GM23338 (cell line): ENCODE measurements at regions not wholly inside any gene's neighbourhood (a gene's known extent, or its start where the extent isn't known, plus 50 kb on each side); places are given as distances from the start of the nearest gene placed in this dataset.

Source experiments
- ATAC-seq: fragments of 200-7000 bp; cut with Tn5 transposase; 3 replicates; pipeline ENCODE4 v1.9.1; 2020
- DNase-seq: peaks from one replicate; pipeline ENCODE4 v3.0.0-alpha.2; 2015; ENCODE audit warnings: low spot score
- H2AFZ ChIP-seq: fragments of 200-600 bp; sonication (generic); 2 replicates; pipeline ENCODE4 v1.8.0; 2016; ENCODE audit warnings: antibody characterized with exemption, mild to moderate bottlenecking, moderate library complexity
- H3F3A ChIP-seq: fragments of 200-600 bp; sonication (generic); replicated peaks from 2 replicates; pipeline ENCODE4 v1.8.0; 2017; ENCODE audit warnings: antibody characterized with exemption, mixed run types, low read depth
- H3K27ac ChIP-seq: fragments of 200-600 bp; sonication (generic); 2 replicates; pipeline ENCODE4 v1.6.1; 2016; ENCODE audit warnings: low read depth
- H3K27me3 ChIP-seq: fragments of 200-600 bp; sonication (generic); 2 replicates; pipeline ENCODE4 v1.8.0; 2016; ENCODE audit warnings: mild to moderate bottlenecking, mixed run types, moderate library complexity; ENCODE audit not compliant: insufficient read depth
- H3K36me3 ChIP-seq: fragments of 200-600 bp; sonication (generic); 2 replicates; pipeline ENCODE4 v1.8.0; 2016; ENCODE audit warnings: mild to moderate bottlenecking; ENCODE audit not compliant: insufficient read depth
- H3K4me1 ChIP-seq: fragments of 200-600 bp; sonication (generic); 2 replicates; pipeline ENCODE4 v1.8.0; 2016; ENCODE audit warnings: mild to moderate bottlenecking, moderate library complexity; ENCODE audit not compliant: insufficient read depth
- H3K4me2 ChIP-seq: fragments of 200-600 bp; sonication (generic); 2 replicates; pipeline ENCODE4 v1.7.1; 2017; ENCODE audit warnings: mixed run types
- H3K4me3 ChIP-seq: fragments of 200-600 bp; sonication (generic); 2 replicates; pipeline ENCODE4 v1.6.1; 2016; ENCODE audit warnings: mixed run types
- H3K79me2 ChIP-seq: fragments of 200-600 bp; sonication (generic); replicated peaks from 2 replicates; pipeline ENCODE4 v1.8.0; 2017; ENCODE audit warnings: mild to moderate bottlenecking; ENCODE audit not compliant: insufficient read depth
- H3K9me2 ChIP-seq: fragments of 200-600 bp; sonication (generic); 2 replicates; pipeline ENCODE4 v1.8.0; 2017; ENCODE audit not compliant: insufficient read depth
- H4K20me1 ChIP-seq: fragments of 200-600 bp; sonication (generic); replicated peaks from 2 replicates; pipeline ENCODE4 v1.8.0; 2017; ENCODE audit warnings: mild to moderate bottlenecking; ENCODE audit not compliant: insufficient read depth
- H3K27ac Mint-ChIP-seq: 2 replicates; pipeline ENCODE4 v1.8.0; 2020; ENCODE audit warnings: inconsistent platforms, mild to moderate bottlenecking, moderate library complexity, mixed read lengths
- H3K27me3 Mint-ChIP-seq: 3 replicates; pipeline ENCODE4 v1.8.0; 2022; ENCODE audit warnings: low read depth, mild to moderate bottlenecking, moderate library complexity, mixed read lengths, inconsistent platforms; ENCODE audit not compliant: insufficient read depth, poor library complexity
- H3K36me3 Mint-ChIP-seq: 3 replicates; pipeline ENCODE4 v1.8.0; 2021; ENCODE audit warnings: low read depth, mild to moderate bottlenecking, inconsistent platforms, moderate library complexity, mixed read lengths
- H3K4me1 Mint-ChIP-seq: 3 replicates; pipeline ENCODE4 v1.8.0; 2020; ENCODE audit warnings: mild to moderate bottlenecking, inconsistent platforms, mixed read lengths
- H3K4me3 Mint-ChIP-seq: 3 replicates; pipeline ENCODE4 v1.8.0; 2021; ENCODE audit warnings: moderate library complexity, mild to moderate bottlenecking, inconsistent platforms, mixed read lengths
- H3K9me3 Mint-ChIP-seq: 3 replicates; pipeline ENCODE4 v1.8.0; 2020; ENCODE audit warnings: moderate library complexity, mild to moderate bottlenecking, inconsistent platforms, mixed read lengths
- CREB1 ChIP-seq: fragments of 250-450 bp; sonication (Bioruptor Pico); IDR thresholded peaks from 2 replicates; pipeline ENCODE4 v1.5.0; 2020; ENCODE audit warnings: low read depth, mild to moderate bottlenecking, moderate library complexity
- EZH2 ChIP-seq: fragments of 200-600 bp; sonication (generic); IDR thresholded peaks from one replicate; pipeline ENCODE4 v1.8.0; 2017; ENCODE audit warnings: antibody characterized with exemption, mild to moderate bottlenecking, low read depth; ENCODE audit not compliant: unreplicated experiment
- EZH2phosphoT487 ChIP-seq: fragments of 200-600 bp; sonication (generic); IDR thresholded peaks from one replicate; pipeline ENCODE4 v1.8.1; 2018; ENCODE audit warnings: antibody characterized with exemption; ENCODE audit not compliant: unreplicated experiment
- JUNB ChIP-seq: IDR thresholded peaks from one replicate; pipeline ENCODE4 v1.6.1; 2016; ENCODE audit warnings: antibody characterized with exemption; ENCODE audit not compliant: unreplicated experiment
- NANOG ChIP-seq: IDR thresholded peaks from 2 replicates; pipeline ENCODE4 v1.6.1; 2016; ENCODE audit warnings: antibody characterized with exemption, borderline replicate concordance
- POLR2AphosphoS5 ChIP-seq: IDR thresholded peaks from 2 replicates; pipeline ENCODE4 v1.6.1; 2016; ENCODE audit warnings: antibody characterized with exemption, low read depth
- STAT1 ChIP-seq: IDR thresholded peaks from one replicate; pipeline ENCODE4 v1.6.1; 2016; ENCODE audit warnings: antibody characterized with exemption; ENCODE audit not compliant: unreplicated experiment
- ZNF114 ChIP-seq: fragments of 250-450 bp; sonication (Bioruptor Pico); IDR thresholded peaks from 2 replicates; pipeline ENCODE4 v1.5.0; 2020; ENCODE audit warnings: mild to moderate bottlenecking, moderate library complexity
- ZNF331 ChIP-seq: fragments of 250-450 bp; sonication (Bioruptor Pico); IDR thresholded peaks from 2 replicates; pipeline ENCODE4 v1.5.0; 2020; ENCODE audit warnings: low read depth, mild to moderate bottlenecking, moderate library complexity
- TF ChIP-seq, protein P1 (sequence below): IDR thresholded peaks from 2 replicates; pipeline ENCODE4 v1.6.1; 2016; ENCODE audit warnings: antibody characterized with exemption
- TF ChIP-seq, protein P2 (sequence below), 2 experiments: fragments of 200-600 bp in 1 of 2; sonication (generic) in 1 of 2; conservative IDR thresholded peaks; 2 replicates each; pipeline versions ENCODE4 v1.5.1 to v1.6.1; 2016 to 2017; ENCODE audit warnings: antibody characterized with exemption in 2 of 2, low read depth in 2 of 2, mild to moderate bottlenecking in 2 of 2, moderate library complexity in 1 of 2
- TF ChIP-seq, protein P3 (sequence below): IDR thresholded peaks from one replicate; pipeline ENCODE4 v1.6.1; 2018; ENCODE audit warnings: antibody characterized with exemption; ENCODE audit not compliant: unreplicated experiment
- TF ChIP-seq, protein P4 (sequence below): fragments of 250-450 bp; sonication (Bioruptor Pico); IDR thresholded peaks from 2 replicates; pipeline ENCODE4 v1.5.0; 2020; ENCODE audit warnings: mild to moderate bottlenecking, moderate library complexity

DNA sequence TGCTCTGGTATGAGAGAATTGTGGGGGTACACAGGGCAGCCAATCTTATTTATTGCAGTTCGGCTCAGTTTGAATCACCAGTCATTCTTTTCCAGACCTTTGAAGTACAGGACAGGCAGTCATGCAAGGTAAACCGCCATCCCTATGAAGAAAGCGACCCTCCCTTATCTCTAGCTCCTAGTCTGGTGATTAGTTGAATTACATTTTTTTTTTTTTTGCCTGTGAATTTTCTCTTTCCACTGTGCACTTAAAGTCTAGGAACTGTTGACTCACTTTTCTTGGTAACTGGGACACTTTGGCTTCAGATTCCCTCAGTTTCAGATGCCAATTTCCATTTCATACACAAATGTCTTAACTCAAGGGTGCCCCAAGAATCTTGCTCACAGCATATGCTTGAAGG is 82.4 kb upstream of the FAM9C start:
- H3K79me2 ChIP-seq, result no peaks in the 10 kb centered on the region
- no peaks in the 10 kb centered on the region for H3K36me3 ChIP-seq
- Mint-ChIP-seq H3K4me3 (no peak overlapping the region), H3K27me3 (peaks cover 2% of the 10 kb centered on the region), H3K4me1 (peaks cover 14% of the 10 kb centered on the region), H3K27ac (no peak overlapping the region), H3K36me3 (no peaks in the 10 kb centered on the region), H3K9me3 (no peaks in the 10 kb centered on the region; the same call in 2 of the 3 replicates)
- TF ChIP-seq POLR2AphosphoS5, result no peak
- TF ChIP-seq, protein P1, sequence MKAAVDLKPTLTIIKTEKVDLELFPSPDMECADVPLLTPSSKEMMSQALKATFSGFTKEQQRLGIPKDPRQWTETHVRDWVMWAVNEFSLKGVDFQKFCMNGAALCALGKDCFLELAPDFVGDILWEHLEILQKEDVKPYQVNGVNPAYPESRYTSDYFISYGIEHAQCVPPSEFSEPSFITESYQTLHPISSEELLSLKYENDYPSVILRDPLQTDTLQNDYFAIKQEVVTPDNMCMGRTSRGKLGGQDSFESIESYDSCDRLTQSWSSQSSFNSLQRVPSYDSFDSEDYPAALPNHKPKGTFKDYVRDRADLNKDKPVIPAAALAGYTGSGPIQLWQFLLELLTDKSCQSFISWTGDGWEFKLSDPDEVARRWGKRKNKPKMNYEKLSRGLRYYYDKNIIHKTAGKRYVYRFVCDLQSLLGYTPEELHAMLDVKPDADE, result no peak
- TF ChIP-seq, protein P2, sequence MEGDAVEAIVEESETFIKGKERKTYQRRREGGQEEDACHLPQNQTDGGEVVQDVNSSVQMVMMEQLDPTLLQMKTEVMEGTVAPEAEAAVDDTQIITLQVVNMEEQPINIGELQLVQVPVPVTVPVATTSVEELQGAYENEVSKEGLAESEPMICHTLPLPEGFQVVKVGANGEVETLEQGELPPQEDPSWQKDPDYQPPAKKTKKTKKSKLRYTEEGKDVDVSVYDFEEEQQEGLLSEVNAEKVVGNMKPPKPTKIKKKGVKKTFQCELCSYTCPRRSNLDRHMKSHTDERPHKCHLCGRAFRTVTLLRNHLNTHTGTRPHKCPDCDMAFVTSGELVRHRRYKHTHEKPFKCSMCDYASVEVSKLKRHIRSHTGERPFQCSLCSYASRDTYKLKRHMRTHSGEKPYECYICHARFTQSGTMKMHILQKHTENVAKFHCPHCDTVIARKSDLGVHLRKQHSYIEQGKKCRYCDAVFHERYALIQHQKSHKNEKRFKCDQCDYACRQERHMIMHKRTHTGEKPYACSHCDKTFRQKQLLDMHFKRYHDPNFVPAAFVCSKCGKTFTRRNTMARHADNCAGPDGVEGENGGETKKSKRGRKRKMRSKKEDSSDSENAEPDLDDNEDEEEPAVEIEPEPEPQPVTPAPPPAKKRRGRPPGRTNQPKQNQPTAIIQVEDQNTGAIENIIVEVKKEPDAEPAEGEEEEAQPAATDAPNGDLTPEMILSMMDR (conservative IDR thresholded peaks at IDR 0.05; ENCODE audit: low read depth in 2 of 2), result no peak
- TF ChIP-seq JUNB, result no peak
- TF ChIP-seq ZNF114 (CRISPR knock-in tag), result no peak
- no peak for TF ChIP-seq STAT1
- TF ChIP-seq EZH2phosphoT487, result no peak
- no peak for TF ChIP-seq CREB1 (CRISPR knock-in tag)
- TF ChIP-seq, protein P3, sequence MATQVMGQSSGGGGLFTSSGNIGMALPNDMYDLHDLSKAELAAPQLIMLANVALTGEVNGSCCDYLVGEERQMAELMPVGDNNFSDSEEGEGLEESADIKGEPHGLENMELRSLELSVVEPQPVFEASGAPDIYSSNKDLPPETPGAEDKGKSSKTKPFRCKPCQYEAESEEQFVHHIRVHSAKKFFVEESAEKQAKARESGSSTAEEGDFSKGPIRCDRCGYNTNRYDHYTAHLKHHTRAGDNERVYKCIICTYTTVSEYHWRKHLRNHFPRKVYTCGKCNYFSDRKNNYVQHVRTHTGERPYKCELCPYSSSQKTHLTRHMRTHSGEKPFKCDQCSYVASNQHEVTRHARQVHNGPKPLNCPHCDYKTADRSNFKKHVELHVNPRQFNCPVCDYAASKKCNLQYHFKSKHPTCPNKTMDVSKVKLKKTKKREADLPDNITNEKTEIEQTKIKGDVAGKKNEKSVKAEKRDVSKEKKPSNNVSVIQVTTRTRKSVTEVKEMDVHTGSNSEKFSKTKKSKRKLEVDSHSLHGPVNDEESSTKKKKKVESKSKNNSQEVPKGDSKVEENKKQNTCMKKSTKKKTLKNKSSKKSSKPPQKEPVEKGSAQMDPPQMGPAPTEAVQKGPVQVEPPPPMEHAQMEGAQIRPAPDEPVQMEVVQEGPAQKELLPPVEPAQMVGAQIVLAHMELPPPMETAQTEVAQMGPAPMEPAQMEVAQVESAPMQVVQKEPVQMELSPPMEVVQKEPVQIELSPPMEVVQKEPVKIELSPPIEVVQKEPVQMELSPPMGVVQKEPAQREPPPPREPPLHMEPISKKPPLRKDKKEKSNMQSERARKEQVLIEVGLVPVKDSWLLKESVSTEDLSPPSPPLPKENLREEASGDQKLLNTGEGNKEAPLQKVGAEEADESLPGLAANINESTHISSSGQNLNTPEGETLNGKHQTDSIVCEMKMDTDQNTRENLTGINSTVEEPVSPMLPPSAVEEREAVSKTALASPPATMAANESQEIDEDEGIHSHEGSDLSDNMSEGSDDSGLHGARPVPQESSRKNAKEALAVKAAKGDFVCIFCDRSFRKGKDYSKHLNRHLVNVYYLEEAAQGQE, result no peak
- TF ChIP-seq, protein P4, sequence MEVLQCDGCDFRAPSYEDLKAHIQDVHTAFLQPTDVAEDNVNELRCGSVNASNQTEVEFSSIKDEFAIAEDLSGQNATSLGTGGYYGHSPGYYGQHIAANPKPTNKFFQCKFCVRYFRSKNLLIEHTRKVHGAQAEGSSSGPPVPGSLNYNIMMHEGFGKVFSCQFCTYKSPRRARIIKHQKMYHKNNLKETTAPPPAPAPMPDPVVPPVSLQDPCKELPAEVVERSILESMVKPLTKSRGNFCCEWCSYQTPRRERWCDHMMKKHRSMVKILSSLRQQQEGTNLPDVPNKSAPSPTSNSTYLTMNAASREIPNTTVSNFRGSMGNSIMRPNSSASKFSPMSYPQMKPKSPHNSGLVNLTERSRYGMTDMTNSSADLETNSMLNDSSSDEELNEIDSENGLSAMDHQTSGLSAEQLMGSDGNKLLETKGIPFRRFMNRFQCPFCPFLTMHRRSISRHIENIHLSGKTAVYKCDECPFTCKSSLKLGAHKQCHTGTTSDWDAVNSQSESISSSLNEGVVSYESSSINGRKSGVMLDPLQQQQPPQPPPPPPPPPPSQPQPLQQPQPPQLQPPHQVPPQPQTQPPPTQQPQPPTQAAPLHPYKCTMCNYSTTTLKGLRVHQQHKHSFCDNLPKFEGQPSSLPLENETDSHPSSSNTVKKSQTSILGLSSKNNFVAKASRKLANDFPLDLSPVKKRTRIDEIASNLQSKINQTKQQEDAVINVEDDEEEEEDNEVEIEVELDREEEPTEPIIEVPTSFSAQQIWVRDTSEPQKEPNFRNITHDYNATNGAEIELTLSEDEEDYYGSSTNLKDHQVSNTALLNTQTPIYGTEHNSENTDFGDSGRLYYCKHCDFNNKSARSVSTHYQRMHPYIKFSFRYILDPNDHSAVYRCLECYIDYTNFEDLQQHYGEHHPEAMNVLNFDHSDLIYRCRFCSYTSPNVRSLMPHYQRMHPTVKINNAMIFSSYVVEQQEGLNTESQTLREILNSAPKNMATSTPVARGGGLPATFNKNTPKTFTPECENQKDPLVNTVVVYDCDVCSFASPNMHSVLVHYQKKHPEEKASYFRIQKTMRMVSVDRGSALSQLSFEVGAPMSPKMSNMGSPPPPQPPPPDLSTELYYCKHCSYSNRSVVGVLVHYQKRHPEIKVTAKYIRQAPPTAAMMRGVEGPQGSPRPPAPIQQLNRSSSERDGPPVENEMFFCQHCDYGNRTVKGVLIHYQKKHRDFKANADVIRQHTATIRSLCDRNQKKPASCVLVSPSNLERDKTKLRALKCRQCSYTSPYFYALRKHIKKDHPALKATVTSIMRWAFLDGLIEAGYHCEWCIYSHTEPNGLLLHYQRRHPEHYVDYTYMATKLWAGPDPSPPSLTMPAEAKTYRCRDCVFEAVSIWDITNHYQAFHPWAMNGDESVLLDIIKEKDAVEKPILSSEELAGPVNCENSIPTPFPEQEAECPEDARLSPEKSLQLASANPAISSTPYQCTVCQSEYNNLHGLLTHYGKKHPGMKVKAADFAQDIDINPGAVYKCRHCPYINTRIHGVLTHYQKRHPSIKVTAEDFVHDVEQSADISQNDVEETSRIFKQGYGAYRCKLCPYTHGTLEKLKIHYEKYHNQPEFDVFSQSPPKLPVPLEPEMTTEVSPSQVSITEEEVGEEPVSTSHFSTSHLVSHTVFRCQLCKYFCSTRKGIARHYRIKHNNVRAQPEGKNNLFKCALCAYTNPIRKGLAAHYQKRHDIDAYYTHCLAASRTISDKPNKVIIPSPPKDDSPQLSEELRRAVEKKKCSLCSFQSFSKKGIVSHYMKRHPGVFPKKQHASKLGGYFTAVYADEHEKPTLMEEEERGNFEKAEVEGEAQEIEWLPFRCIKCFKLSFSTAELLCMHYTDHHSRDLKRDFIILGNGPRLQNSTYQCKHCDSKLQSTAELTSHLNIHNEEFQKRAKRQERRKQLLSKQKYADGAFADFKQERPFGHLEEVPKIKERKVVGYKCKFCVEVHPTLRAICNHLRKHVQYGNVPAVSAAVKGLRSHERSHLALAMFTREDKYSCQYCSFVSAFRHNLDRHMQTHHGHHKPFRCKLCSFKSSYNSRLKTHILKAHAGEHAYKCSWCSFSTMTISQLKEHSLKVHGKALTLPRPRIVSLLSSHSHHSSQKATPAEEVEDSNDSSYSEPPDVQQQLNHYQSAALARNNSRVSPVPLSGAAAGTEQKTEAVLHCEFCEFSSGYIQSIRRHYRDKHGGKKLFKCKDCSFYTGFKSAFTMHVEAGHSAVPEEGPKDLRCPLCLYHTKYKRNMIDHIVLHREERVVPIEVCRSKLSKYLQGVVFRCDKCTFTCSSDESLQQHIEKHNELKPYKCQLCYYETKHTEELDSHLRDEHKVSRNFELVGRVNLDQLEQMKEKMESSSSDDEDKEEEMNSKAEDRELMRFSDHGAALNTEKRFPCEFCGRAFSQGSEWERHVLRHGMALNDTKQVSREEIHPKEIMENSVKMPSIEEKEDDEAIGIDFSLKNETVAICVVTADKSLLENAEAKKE (CRISPR knock-in tag), result no peak
- TF ChIP-seq ZNF331 (CRISPR knock-in tag), result no peak
- TF ChIP-seq EZH2, result no peak
- no peak for TF ChIP-seq NANOG
- no peak overlapping the region for H3K27ac ChIP-seq
- DNase-seq (no peak), ATAC-seq (no peak)
- no peaks in the 10 kb centered on the region for H3K27me3 ChIP-seq
- no peaks in the 10 kb centered on the region for H3K9me2 ChIP-seq
- no peaks in the 10 kb centered on the region for H3F3A ChIP-seq
- H3K4me2 ChIP-seq, result no peak overlapping the region
- H3K4me1 ChIP-seq, result peaks cover 7% of the 10 kb centered on the region; the same call in 1 of the 2 replicates
- H2AFZ ChIP-seq, result no peak overlapping the region
- H3K4me3 ChIP-seq, result no peak overlapping the region
- no peaks in the 10 kb centered on the region for H4K20me1 ChIP-seq
